ENCODE measurements at regions not wholly inside any gene's neighbourhood (a gene's known extent, or its start where the extent isn't known, plus 50 kb on each side); places are given as distances from the start of the nearest gene placed in this dataset.

GRCh38 chr15:87528873-87529272 lies 727.7 kb downstream of the NTRK3 start:
- Histone ChIP-seq H3K4me1 (ENCODE audit: control insufficient read depth in 2 of 2, insufficient read depth in 1 of 2, low read depth in 1 of 2, low read length in 2 of 2) (no peaks in the 10 kb centered on the region), H3K27ac (replicated peaks; ENCODE audit: low read length) (no peak overlapping the region), H2BK120ac (ENCODE audit: low read depth, low read length) (no peak overlapping the region), H3K79me1 (ENCODE audit: low read depth, low read length) (no peaks in the 10 kb centered on the region), H2BK15ac (ENCODE audit: low read length) (no peak overlapping the region), H3K9ac (ENCODE audit: low read depth, low read length, poor library complexity) (no peak overlapping the region), H3K14ac (ENCODE audit: low read length) (no peak overlapping the region), H2AK5ac (ENCODE audit: low read depth, low read length) (no peak overlapping the region), H3K23ac (ENCODE audit: low read depth, low read length, poor library complexity) (no peak overlapping the region), H4K8ac (ENCODE audit: low read depth, low read length) (no peak overlapping the region), H3K36me3 (replicated peaks in 1 of 2; ENCODE audit: control insufficient read depth in 2 of 2, insufficient read depth in 2 of 2, low read length in 2 of 2) (no peaks in the 10 kb centered on the region), H4K91ac (ENCODE audit: low read depth, low read length, poor library complexity) (no peak overlapping the region), H3K4me3 (ENCODE audit: low read length in 2 of 2) (no peak overlapping the region), H3K4me2 (ENCODE audit: insufficient read depth, low read length, poor library complexity, severe bottlenecking) (no peak overlapping the region), H3K9me3 (replicated peaks in 1 of 2; ENCODE audit: control insufficient read depth in 2 of 2, insufficient read depth in 1 of 2, low read depth in 1 of 2, low read length in 2 of 2) (no peaks in the 10 kb centered on the region), H2AFZ (ENCODE audit: low read length) (no peak overlapping the region), H3K4ac (ENCODE audit: low read length) (no peak overlapping the region), H3K27me3 (ENCODE audit: control insufficient read depth in 3 of 3, insufficient read depth in 3 of 3, low read depth in 1 of 3, low read length in 3 of 3) (no peaks in the 10 kb centered on the region), H2BK12ac (ENCODE audit: low read length) (no peak overlapping the region), H3K18ac (ENCODE audit: low read length) (no peak overlapping the region), H2BK5ac (ENCODE audit: low read length) (no peak overlapping the region)
- DNase-seq (ENCODE audit: low spot score): no peak

- Histone ChIP-seq H2BK15ac (ENCODE audit: low read length) (no peak overlapping the region), H3K18ac (ENCODE audit: low read length) (no peak overlapping the region), H3K14ac (ENCODE audit: low read length) (no peak overlapping the region), H3K4me1 (ENCODE audit: control insufficient read depth in 2 of 2, insufficient read depth in 1 of 2, low read depth in 1 of 2, low read length in 2 of 2) (no peaks in the 10 kb centered on the region), H3K9ac (ENCODE audit: low read depth, low read length, poor library complexity) (no peak overlapping the region), H3K9me3 (replicated peaks in 1 of 2; ENCODE audit: control insufficient read depth in 2 of 2, insufficient read depth in 1 of 2, low read depth in 1 of 2, low read length in 2 of 2) (no peaks in the 10 kb centered on the region), H3K4me2 (ENCODE audit: insufficient read depth, low read length, poor library complexity, severe bottlenecking) (no peak overlapping the region), H3K4ac (ENCODE audit: low read length) (no peak overlapping the region), H2BK120ac (ENCODE audit: low read depth, low read length) (no peak overlapping the region), H3K4me3 (ENCODE audit: low read length in 2 of 2) (no peak overlapping the region), H2AFZ (ENCODE audit: low read length) (no peak overlapping the region), H3K27ac (replicated peaks; ENCODE audit: low read length) (no peak overlapping the region), H3K36me3 (replicated peaks in 1 of 2; ENCODE audit: control insufficient read depth in 2 of 2, insufficient read depth in 2 of 2, low read length in 2 of 2) (no peaks in the 10 kb centered on the region), H2AK5ac (ENCODE audit: low read depth, low read length) (no peak overlapping the region), H2BK5ac (ENCODE audit: low read length) (no peak overlapping the region), H4K91ac (ENCODE audit: low read depth, low read length, poor library complexity) (no peak overlapping the region), H4K8ac (ENCODE audit: low read depth, low read length) (no peak overlapping the region), H3K27me3 (ENCODE audit: control insufficient read depth in 3 of 3, insufficient read depth in 3 of 3, low read depth in 1 of 3, low read length in 3 of 3) (no peaks in the 10 kb centered on the region), H3K79me1 (ENCODE audit: low read depth, low read length) (no peaks in the 10 kb centered on the region), H2BK12ac (ENCODE audit: low read length) (no peak overlapping the region), H3K23ac (ENCODE audit: low read depth, low read length, poor library complexity) (no peak overlapping the region)
- no peak for DNase-seq (ENCODE audit: low spot score)
- WGBS, 2 donors (ENCODE audit: extremely low coverage in 2 of 2, insufficient read length in 2 of 2, insufficient replicate concordance in 1 of 2): no CpG with 5 or more reads among the region's 2 CpGs
Measured at GRCh38 chr15:87527875-87528274, 728.7 kb downstream of the NTRK3 start.

GRCh38 chr15:87527416-87527815 lies 729.1 kb downstream of the NTRK3 start:
- no peaks in the 10 kb centered on the region for H3K27me3 ChIP-seq (ENCODE audit: control insufficient read depth in 3 of 3, insufficient read depth in 3 of 3, low read depth in 1 of 3, low read length in 3 of 3)
- H3K18ac ChIP-seq (ENCODE audit: low read length): no peak overlapping the region
- H3K36me3 ChIP-seq (replicated peaks in 1 of 2; ENCODE audit: control insufficient read depth in 2 of 2, insufficient read depth in 2 of 2, low read length in 2 of 2): no peaks in the 10 kb centered on the region
- H4K91ac ChIP-seq (ENCODE audit: low read depth, low read length, poor library complexity): no peak overlapping the region
- no peak overlapping the region for H2AK5ac ChIP-seq (ENCODE audit: low read depth, low read length)
- H3K4me2 ChIP-seq (ENCODE audit: insufficient read depth, low read length, poor library complexity, severe bottlenecking): no peak overlapping the region
- no peak overlapping the region for H3K23ac ChIP-seq (ENCODE audit: low read depth, low read length, poor library complexity)
- H3K4me3 ChIP-seq (ENCODE audit: low read length in 2 of 2): no peak overlapping the region
- no peak overlapping the region for H2BK15ac ChIP-seq (ENCODE audit: low read length)
- H3K27ac ChIP-seq (replicated peaks; ENCODE audit: low read length): no peak overlapping the region
- no peaks in the 10 kb centered on the region for H3K79me1 ChIP-seq (ENCODE audit: low read depth, low read length)
- H3K9ac ChIP-seq (ENCODE audit: low read depth, low read length, poor library complexity): no peak overlapping the region
- WGBS, 2 donors (ENCODE audit: extremely low coverage in 2 of 2, insufficient read length in 2 of 2, insufficient replicate concordance in 1 of 2): no CpG with 5 or more reads among the region's 4 CpGs
- no peak overlapping the region for H2AFZ ChIP-seq (ENCODE audit: low read length)
- no peak overlapping the region for H2BK120ac ChIP-seq (ENCODE audit: low read depth, low read length)
- no peak overlapping the region for H2BK12ac ChIP-seq (ENCODE audit: low read length)
- no peak for DNase-seq (ENCODE audit: low spot score)
- H4K8ac ChIP-seq (ENCODE audit: low read depth, low read length): no peak overlapping the region
- no peaks in the 10 kb centered on the region for H3K4me1 ChIP-seq (ENCODE audit: control insufficient read depth in 2 of 2, insufficient read depth in 1 of 2, low read depth in 1 of 2, low read length in 2 of 2)
- no peaks in the 10 kb centered on the region for H3K9me3 ChIP-seq (replicated peaks in 1 of 2; ENCODE audit: control insufficient read depth in 2 of 2, insufficient read depth in 1 of 2, low read depth in 1 of 2, low read length in 2 of 2)
- H2BK5ac ChIP-seq (ENCODE audit: low read length): no peak overlapping the region
- no peak overlapping the region for H3K14ac ChIP-seq (ENCODE audit: low read length)
- no peak overlapping the region for H3K4ac ChIP-seq (ENCODE audit: low read length)

- H3K27ac ChIP-seq (replicated peaks; ENCODE audit: low read length): no peak overlapping the region
- DNase-seq (ENCODE audit: low spot score): no peak
- no peak overlapping the region for H3K9ac ChIP-seq (ENCODE audit: low read depth, low read length, poor library complexity)
- H3K9me3 ChIP-seq (replicated peaks in 1 of 2; ENCODE audit: control insufficient read depth in 2 of 2, insufficient read depth in 1 of 2, low read depth in 1 of 2, low read length in 2 of 2): no peaks in the 10 kb centered on the region
- no peak overlapping the region for H4K8ac ChIP-seq (ENCODE audit: low read depth, low read length)
- H2BK15ac ChIP-seq (ENCODE audit: low read length): no peak overlapping the region
- H2BK5ac ChIP-seq (ENCODE audit: low read length): no peak overlapping the region
- H3K18ac ChIP-seq (ENCODE audit: low read length): no peak overlapping the region
- no peaks in the 10 kb centered on the region for H3K79me1 ChIP-seq (ENCODE audit: low read depth, low read length)
- no peak overlapping the region for H3K4me3 ChIP-seq (ENCODE audit: low read length in 2 of 2)
- no peaks in the 10 kb centered on the region for H3K36me3 ChIP-seq (replicated peaks in 1 of 2; ENCODE audit: control insufficient read depth in 2 of 2, insufficient read depth in 2 of 2, low read length in 2 of 2)
- H3K4ac ChIP-seq (ENCODE audit: low read length): no peak overlapping the region
- no peak overlapping the region for H4K91ac ChIP-seq (ENCODE audit: low read depth, low read length, poor library complexity)
- WGBS, 2 donors (ENCODE audit: extremely low coverage in 2 of 2, insufficient read length in 2 of 2, insufficient replicate concordance in 1 of 2): no CpG with 5 or more reads among the region's 2 CpGs
- H2BK120ac ChIP-seq (ENCODE audit: low read depth, low read length): no peak overlapping the region
- H2AK5ac ChIP-seq (ENCODE audit: low read depth, low read length): no peak overlapping the region
- no peaks in the 10 kb centered on the region for H3K27me3 ChIP-seq (ENCODE audit: control insufficient read depth in 3 of 3, insufficient read depth in 3 of 3, low read depth in 1 of 3, low read length in 3 of 3)
- no peak overlapping the region for H3K14ac ChIP-seq (ENCODE audit: low read length)
- H2BK12ac ChIP-seq (ENCODE audit: low read length): no peak overlapping the region
- H2AFZ ChIP-seq (ENCODE audit: low read length): no peak overlapping the region
- no peak overlapping the region for H3K23ac ChIP-seq (ENCODE audit: low read depth, low read length, poor library complexity)
- no peak overlapping the region for H3K4me2 ChIP-seq (ENCODE audit: insufficient read depth, low read length, poor library complexity, severe bottlenecking)
- H3K4me1 ChIP-seq (ENCODE audit: control insufficient read depth in 2 of 2, insufficient read depth in 1 of 2, low read depth in 1 of 2, low read length in 2 of 2): no peaks in the 10 kb centered on the region
Measured at GRCh38 chr15:87523516-87523915, 733.0 kb downstream of the NTRK3 start.

All from neuronal stem cell (in vitro differentiated cells).